HG02884 (cell line): ENCODE measurements at regions not wholly inside any gene's neighbourhood (a gene's known extent, or its start where the extent isn't known, plus 50 kb on each side); places are given as distances from the start of the nearest gene placed in this dataset.

ENCODE experiments used
- ATAC-seq: cut with Tn5 transposase; IDR thresholded peaks from one replicate; pipeline ENCODE4 v1.9.1; 2021; ENCODE audit warnings: mild to moderate bottlenecking, moderate library complexity; ENCODE audit not compliant: unreplicated experiment

DNA sequence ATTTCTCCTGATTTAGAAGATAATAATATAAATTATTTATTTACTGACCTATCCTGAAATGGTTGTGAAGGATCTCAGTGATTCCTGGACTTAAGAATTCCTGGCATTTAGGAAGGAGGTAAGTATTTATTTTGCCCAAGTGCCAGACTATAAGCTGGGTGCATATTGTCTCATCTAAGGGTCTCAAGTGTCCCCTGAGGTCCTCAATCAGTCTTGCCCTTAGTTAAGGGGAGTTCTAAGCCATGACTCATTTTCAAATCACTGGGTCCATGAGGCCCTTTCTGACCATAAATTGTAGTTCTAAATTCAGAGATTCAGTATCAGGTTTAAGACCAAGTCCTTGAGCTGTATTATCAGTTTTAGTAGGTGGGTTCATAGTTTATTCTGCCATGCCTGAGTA, 251.6 kb upstream of the MEOX2 start:
- ATAC-seq: no peak

DNA sequence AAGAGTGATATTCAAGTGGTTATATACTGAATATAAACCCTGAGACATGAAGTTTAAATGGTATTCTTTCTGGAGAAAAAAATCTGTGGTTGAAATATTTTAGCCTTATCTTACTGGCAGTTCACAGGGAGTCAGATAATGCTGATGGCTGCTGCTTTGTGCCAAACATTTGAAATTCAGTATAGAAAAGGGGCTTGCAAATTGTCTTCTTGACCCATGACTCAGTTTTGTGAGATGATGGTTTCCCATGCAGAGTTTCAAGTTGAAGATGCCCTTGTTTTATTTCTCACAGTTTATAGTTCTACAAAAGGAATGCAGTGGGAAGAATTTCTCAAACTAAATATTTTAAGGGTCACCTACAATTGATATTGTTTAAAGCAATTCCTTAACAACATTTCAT, 251.1 kb upstream of the MEOX2 start:
- ATAC-seq: no peak

DNA sequence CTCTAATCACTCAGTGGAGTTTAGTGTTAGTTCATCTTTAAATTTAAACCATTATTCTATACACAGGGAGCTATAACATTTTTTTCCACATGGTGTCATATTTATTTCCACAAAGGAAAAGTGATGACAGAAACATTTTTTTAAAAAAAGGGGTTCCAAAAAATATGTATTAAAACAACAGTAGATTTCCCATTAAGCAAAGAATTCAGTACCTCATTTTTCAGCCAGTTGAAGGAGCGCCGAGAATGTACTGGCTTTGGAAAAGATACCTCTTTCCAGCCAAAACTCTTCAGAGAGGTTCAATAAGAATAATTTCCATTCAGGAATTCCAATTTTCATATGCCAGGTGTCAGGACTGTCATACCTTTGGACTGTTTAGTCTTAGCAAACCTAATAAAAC, 250.5 kb upstream of the MEOX2 start:
- no peak for ATAC-seq

DNA sequence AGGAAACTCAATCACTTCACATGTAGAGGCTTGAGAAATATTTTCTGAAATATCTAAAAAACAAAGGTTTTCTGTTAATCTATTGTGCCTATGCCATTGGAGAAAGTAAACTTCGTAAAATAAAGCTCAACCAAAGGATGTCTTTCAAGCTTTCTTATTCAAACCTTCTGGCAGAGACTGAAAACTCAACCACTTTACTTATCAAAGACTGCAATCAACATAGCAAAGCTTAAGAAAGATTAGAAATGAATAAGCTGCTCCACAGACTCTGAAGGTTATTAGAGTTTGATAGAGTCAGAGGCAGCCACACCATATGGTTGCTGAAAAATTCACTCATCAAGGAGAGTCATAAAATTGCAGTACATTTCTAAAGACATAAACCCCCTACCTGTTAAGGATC, 245.8 kb upstream of the MEOX2 start:
- no peak for ATAC-seq

DNA sequence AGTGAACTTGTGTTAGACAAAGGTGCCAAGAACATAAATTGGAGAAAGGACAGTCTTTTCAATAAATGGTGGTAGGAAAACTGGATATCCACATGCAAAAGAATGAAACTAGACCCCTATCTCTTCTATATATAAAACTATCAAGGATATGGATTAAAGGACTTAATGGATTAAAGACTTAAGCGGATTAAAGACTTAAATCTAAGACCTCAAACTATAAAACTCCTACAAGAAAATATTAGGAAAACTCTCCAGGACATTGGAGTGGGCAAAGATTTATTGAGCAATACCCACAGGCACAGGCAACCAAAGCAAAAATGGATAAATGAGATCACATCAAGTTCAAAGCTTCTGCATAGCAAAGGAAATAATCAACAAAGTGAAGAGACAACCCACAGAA, 242.9 kb upstream of the MEOX2 start:
- ATAC-seq: no peak

DNA sequence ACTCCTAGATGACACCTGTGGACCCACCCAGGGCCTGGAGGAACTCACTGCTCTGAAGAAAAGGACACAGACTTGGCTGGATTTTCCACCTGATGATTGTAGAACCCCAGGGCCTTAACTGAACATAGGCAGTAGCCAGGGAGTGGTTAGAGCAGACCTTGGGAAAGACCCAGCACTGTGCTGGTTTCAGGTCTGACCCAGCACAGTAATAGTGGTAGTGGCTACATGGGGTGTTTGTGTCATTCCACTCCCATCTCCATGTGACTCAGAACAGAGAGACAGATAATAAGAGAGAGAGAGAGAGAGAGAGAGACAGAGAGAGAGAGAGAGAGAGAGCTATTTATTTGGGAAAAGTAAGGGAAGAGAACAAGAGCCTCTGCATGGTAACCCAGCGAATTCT, 239.1 kb upstream of the MEOX2 start:
- ATAC-seq: peak; percentile 52

DNA sequence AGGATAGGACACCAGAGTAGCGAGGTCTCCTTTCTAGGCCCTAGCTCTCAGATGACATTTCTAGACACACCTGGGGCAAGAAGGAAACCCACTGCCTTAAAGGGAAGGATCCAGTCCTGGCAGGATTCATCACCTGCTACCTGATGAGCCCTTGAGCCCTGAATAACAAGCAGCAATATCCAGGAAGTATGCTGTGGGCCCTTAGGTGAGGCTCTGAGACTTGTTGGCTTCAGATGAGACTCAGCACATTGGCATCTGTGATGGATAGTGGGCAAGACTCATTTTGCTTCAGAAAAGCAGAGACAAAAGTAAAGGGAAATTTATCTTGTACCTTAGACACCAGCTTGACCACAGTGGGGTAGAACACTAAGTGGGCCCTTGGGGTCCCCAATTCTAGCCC, 238.4 kb upstream of the MEOX2 start:
- no peak for ATAC-seq

DNA sequence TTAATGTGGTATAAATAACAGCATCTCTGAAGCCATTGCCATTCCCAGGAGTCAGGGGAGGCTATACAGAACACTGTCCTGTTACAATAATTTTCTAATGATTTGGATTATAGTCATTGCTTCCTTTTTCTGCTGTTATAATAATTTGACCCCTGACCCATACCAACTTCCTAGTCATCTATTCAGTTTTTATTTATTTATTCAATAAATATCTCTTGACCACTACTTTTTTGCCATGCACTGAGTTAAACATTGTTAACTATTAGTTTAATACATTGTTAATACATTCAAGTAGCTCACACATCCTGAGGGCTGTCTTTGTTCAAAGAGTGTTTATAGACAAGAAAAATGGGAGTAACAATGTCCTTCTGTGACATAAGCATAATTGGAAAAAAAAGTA, 235.5 kb upstream of the MEOX2 start:
- ATAC-seq: no peak

DNA sequence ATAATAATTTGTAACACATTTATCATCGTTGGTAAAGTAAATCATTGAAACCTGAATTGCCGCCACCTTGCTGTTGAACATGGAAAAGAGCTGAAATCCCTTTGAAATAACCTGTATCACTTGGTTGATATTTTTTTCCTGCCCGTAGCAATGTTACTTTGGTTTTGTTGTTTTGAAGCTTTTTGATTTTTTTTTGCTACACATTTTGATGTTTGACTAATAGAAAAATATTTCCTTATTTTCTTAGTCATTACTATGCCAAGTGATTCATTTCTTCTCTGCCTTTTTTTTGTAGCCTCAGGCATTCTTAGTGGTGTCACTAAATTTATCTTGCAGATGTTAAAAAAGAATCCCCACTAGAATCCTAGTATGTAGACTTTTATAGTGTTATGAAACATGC, 235.1 kb upstream of the MEOX2 start:
- no peak for ATAC-seq

DNA sequence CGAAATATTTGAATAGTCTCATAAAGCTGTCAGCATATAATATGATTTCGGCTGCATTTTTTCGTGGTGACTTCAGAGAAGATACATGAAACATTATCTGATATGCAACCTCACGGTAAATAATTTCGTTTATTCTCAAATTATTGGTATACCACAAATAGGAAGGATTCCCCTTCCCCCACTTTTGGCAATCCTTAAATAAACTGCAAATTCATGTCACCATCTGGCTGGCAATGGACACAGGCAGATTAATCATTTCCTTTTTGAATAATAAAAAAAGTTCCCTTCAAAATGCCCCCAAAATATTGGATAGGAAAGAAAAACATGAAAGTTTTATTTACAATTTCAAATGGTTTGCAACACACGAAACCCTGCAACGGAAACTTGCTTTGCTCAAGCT, 234.5 kb upstream of the MEOX2 start:
- ATAC-seq: no peak

DNA sequence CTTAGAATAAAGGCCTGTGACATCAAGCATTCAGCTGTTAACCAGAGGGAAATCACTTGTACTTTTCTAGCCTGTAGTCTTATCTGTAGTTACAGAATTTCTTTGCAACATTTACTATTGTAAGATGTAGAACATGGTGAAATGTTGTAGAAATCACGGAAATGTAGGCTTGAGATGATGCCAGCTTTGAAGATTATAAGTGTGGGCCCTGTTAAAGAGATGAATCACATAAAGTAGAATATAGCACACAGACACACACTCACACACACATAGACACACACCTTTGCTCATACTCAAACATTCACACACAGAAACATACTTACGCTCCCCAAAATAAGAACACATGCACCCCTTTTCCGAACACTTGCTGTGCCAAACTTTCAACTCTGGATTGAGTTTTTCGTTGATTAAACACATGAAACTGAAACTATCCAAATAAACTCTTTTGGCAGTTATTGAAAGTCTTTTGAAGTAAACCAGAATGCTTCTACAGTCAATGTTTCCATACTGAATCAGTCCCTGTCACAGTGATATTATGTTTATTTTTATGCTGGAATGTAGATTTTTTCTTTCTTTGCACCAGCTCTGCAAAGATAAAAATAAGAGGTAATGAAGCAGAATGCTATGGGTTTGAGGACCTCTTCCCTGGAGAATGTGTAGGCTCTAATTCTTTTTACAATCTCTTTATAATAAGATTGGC, 230.3 kb upstream of the MEOX2 start:
- ATAC-seq: no peak

DNA sequence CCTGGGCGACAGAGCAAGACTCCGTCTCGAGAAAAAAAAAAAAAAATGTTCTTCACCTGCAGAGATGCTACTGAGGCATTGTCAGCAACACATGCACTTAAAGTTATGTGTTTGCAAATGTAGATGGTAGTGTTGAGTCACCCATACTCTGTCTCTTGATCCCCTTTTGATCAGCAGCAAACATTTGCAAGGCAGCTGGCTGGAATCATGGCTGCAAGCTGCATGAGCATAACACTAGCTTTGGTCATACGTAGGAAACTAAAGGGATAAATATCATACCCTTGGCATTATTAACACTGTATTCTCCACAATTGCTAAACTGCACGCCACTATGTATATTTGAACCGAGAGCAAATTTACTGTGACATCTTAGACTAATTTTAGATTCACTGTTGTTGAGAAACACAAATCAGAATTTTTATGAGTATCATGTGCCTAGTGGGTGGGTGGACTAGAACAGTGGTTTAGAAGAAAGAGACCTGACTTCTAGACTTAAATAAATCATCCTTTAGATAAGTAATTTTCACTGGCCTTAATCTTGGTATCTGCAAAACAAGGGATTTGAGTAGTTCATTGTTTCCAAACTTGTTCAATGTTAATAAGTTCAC, 229.3 kb upstream of the MEOX2 start:
- ATAC-seq: no peak

DNA sequence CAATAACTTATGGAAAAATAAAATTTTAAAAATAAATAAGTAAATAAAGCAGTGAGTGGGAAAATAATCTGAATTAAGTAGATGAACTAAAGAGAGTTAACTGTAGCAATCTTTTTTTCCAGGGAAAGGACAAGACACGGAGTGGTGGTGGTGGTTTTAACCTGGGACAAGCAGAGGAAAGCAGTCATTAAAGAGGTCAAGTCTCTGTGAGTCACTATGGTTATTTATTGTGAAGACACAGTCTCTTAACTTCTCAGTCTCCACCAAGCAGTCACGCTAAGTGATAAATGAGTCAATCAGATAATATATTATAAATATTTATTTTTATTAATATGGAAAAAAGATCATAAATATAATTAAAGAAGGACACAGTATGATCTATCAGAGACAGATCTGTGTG, 228.1 kb upstream of the MEOX2 start:
- no peak for ATAC-seq

DNA sequence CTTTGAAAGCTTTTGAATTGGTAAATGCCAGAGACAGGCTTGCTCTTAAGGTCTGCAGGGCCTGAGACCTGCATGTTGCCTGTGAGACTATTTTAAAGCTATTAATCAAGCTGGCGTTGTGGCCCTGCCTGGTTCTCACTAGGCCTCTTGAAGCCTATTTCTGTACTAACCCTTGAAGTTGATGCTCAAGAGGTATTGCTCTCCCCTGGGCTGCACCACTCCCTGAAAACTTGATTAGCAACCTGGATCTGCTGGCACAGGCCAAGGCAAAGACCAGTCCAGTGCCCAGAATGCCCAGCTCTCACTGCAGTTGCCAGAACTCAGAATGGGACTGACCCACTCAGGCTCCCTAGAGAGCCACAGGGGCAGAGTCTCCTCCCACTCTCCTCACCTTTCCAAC, 220.0 kb upstream of the MEOX2 start:
- no peak for ATAC-seq

DNA sequence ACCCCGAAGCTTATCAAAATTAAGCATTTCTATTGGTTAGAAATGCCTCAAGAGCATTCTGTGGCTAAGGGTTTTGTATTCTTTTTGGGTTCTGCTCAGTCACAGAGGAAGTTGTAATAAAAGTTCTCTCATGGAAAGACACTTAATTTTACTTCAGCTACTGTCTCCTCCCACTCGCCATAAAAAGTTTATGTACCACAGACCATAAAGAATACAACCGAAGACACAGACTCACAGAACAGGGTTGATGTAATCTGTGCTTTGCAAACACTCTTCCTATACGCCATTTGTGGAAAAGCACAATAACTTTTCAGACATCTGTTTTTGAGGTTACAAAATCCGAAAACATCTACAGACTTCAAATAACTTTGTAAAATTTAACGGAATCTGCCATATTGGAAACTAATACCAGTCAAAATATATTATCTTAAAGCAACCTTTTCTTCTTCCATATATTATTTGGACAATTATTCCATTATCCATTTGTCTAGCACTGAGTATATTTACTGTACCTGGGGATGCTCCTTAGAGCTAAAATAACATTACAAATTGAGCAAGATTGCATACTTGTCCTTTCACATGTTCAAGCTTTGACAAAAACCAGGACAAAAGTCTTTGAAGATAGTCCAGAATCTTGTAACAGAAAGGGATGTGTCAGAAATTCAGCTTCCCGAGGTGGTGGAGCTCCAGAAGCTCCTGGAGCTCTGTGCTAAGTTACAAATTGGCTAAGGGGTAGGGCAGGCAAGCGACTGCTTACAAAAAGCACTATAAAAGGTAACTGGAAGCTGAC, 219.0 kb upstream of the MEOX2 start:
- ATAC-seq: no peak

DNA sequence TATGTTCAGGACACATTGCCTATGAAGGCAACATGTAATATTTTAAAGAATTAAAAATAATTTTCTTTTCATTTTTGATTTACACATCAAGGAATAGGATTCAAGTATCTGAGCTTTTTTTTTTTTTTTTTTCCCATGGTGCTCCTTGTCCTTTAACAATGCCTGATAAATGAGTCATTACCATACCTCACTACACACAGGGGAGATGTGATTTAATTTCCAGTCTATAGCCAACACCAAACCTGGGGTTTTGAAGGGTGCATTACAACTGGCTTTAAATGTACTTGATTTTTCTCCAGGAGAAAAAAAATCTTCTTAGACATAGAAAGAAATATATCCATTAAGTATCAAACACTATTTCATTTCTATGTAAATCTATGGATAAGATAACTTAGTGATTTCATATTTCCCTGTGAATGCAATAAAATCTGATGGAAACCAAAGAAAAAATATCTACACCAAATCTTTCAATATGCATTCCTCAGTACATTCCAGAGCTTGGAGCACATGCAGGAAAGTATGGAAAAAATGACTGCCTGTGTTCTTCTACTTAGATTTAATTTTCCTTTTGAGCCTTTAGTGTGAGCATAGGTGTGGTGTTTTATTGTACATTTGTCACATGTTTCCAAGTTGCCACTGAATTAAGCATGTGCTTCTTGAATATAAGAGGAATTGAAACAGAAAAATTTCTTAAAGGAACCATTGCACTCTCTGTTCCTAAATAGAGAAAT, 204.8 kb upstream of the MEOX2 start:
- ATAC-seq: no peak

DNA sequence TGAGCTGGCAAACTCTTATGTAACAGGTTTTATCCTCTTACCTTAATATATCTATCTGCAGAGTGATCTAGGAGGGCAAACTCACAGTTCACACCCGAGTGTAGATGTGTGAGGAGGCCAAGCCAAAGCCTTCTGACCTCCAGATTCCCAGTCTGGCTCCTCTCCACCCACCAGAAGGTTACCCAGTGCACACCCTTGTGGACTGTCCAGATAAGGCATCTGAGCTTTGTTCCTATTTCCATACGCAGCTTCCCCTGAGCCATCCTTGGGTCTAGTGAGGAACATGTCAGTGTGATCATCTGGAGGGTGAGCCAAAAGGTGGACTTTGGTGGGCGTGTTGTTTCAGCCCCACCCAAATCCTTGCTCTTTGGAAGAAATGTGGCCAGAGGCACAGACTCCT, 203.0 kb upstream of the MEOX2 start:
- no peak for ATAC-seq

DNA sequence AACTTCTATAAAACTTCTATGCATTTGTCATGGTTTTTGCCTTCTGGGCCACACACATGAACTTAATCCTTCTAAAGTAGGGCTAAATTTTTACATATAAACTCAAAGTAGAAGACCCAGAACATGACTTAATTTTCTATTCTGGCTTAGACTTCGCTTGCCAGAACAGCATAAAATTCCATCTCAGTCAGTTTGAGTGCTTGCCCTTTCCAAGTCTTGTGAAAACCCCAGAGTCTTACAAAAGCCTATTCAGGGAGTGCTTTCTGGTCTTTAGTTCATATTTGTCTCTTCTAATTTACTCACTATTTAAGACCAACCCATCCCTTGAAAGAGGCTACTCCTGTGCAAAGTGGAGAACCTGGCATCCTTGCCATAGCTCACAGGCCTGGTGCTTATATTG, 201.6 kb upstream of the MEOX2 start:
- ATAC-seq: no peak

DNA sequence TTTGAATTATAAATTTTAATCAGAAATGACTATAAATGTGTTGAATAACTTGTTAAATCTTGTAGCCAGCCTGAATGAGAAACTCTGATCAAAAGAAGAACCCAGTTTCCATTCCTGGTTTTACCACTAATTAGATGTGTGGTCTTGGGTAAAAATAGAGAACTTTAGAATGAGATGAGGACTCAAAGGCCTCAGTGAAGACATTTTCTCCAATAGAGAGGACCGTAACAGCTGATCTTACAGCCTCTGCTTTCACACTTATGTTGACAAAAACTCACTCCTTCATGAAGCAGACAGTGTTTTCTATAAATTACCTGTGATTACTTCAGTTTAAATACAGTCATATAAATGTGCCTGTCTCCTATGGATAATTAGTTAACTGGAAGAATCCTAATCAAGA, 200.1 kb upstream of the MEOX2 start:
- ATAC-seq: no peak

DNA sequence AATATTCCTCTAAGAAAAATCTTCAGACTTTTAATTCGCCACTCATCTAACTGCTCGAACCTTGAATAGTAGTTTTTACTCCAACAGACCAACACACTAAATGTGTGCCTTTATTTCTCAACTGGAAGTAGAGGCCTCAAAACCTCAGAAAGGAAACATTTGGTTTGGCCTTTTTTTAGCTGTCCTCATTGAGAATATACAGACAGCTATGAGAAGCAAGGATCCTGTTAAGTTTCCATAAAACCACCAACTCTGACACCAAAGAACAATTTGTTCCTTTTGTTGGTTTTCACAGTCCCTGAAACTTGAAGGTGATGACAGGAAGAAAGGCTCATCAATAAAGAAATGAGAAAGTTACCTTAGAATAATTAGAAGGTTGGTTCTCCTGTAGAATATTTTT, 199.2 kb upstream of the MEOX2 start:
- ATAC-seq: no peak

DNA sequence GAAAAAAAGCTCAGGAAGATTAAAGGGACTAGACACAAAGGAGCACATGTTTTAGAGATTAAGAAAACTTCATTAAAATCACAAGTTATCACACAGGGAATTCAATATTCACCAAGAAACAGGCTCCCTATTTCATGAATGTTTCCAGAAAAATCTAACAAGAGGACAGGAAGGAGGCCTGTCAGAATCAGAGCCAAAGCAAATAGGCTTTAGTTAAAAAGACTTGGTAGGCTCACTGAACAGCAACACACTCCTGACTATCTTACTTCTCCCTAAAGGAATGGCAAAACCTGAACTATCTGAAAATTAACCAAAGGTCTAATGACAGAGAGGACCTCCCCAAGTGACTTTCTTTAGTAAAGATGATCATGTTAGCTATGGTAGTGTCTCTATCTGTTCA, 188.3 kb upstream of the MEOX2 start:
- ATAC-seq: no peak

DNA sequence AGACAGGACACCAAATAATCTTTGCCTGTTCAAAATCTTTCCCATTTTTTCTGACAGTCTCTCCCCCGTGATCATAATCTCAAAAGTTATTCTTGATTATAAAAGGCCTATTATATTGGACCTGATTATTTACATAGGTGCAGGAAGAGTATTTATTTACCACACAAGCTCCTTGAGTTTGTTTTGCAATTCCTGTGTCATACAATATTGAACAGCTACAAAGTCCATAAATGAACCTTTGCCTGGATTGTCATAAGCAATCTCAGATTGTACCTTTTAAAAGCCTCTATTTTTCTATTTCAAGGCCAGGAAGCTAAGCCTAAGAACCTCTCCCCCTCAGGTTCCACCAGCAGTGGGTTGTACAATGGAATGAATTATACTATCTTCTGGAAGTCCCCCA, 183.9 kb upstream of the MEOX2 start:
- ATAC-seq: no peak
